Vagina (tissue), 2 donors: ENCODE measurements at regions not wholly inside any gene's neighbourhood (a gene's known extent, or its start where the extent isn't known, plus 50 kb on each side); places are given as distances from the start of the nearest gene placed in this dataset.

ENCODE experiments used
- DNase-seq, 2 donors: peaks; one replicate each; pipeline ENCODE4 v3.0.0-alpha.2; 2017; ENCODE audit errors: extremely low spot score in 2 of 2
- H3K27ac ChIP-seq: fragments of 200-600 bp; sonication (generic); one replicate; pipeline ENCODE4 v1.5.1; 2019
- H3K27me3 ChIP-seq: fragments of 200-600 bp; sonication (generic); one replicate; pipeline ENCODE4 v1.5.1; 2019
- H3K36me3 ChIP-seq, 2 donors: fragments of 200-600 bp; sonication (generic); one replicate each; pipeline ENCODE4 v1.5.1; 2017 to 2019
- H3K4me1 ChIP-seq: fragments of 200-600 bp; sonication (generic); one replicate; pipeline ENCODE4 v1.5.1; 2019
- H3K4me3 ChIP-seq, 2 donors: fragments of 200-600 bp; sonication (generic); 1 replicate in 1 of 2; 2 replicates in 1 of 2; pipeline ENCODE4 v1.5.1; 2016 to 2019
- H3K9me3 ChIP-seq: fragments of 200-600 bp; sonication (generic); one replicate; pipeline ENCODE4 v1.5.1; 2019
- POLR2A ChIP-seq, 2 donors: fragments of 450-650 bp; IDR thresholded peaks; one replicate each; pipeline ENCODE4 v1.6.1; 2017; ENCODE audit warnings: antibody characterized with exemption in 2 of 2, mild to moderate bottlenecking in 2 of 2, moderate library complexity in 2 of 2
- POLR2AphosphoS5 ChIP-seq, 2 donors: sonication (generic); formaldehyde crosslinking; IDR thresholded peaks; one replicate each; pipeline ENCODE4 v1.9.0; 2017; ENCODE audit warnings: antibody characterized with exemption in 2 of 2, mild to moderate bottlenecking in 2 of 2, low read depth in 1 of 2; ENCODE audit not compliant: insufficient read depth in 1 of 2
- intact Hi-C: fragments of 100-400 bp; cut with DNase I; formaldehyde crosslinking; loops from one replicate; pipeline ENCODE4 v1.15.1; 2023
- TF ChIP-seq, protein P1 (sequence below), 3 experiments: fragments of 450-650 bp in 2 of 3; fragments of 200-600 bp in 1 of 3; sonication (generic) in 1 of 3; IDR thresholded peaks; one replicate each; pipeline ENCODE4 v1.5.1; 2017 to 2019; ENCODE audit warnings: antibody characterized with exemption in 3 of 3, mild to moderate bottlenecking in 2 of 3, moderate library complexity in 2 of 3

GRCh38 chr2:235377176-235377575, 116.7 kb upstream of the AGAP1 start:
- Histone ChIP-seq H3K27me3 (no peaks in the 10 kb centered on the region), H3K27ac (no peak overlapping the region), H3K9me3 (no peaks in the 10 kb centered on the region), H3K4me3 (no peak overlapping the region), H3K36me3 (no peaks in the 10 kb centered on the region), H3K4me1 (no peaks in the 10 kb centered on the region)
- intact Hi-C loops = no loop called here
- TF ChIP-seq, protein P1, sequence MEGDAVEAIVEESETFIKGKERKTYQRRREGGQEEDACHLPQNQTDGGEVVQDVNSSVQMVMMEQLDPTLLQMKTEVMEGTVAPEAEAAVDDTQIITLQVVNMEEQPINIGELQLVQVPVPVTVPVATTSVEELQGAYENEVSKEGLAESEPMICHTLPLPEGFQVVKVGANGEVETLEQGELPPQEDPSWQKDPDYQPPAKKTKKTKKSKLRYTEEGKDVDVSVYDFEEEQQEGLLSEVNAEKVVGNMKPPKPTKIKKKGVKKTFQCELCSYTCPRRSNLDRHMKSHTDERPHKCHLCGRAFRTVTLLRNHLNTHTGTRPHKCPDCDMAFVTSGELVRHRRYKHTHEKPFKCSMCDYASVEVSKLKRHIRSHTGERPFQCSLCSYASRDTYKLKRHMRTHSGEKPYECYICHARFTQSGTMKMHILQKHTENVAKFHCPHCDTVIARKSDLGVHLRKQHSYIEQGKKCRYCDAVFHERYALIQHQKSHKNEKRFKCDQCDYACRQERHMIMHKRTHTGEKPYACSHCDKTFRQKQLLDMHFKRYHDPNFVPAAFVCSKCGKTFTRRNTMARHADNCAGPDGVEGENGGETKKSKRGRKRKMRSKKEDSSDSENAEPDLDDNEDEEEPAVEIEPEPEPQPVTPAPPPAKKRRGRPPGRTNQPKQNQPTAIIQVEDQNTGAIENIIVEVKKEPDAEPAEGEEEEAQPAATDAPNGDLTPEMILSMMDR (IDR thresholded peaks at IDR 0.05) = no peak
- TF ChIP-seq POLR2A (IDR thresholded peaks at IDR 0.05) (no peak), POLR2AphosphoS5 (IDR thresholded peaks at IDR 0.05; ENCODE audit: insufficient read depth in 1 of 2, low read depth in 1 of 2) (no peak)
- DNase-seq = no peak

DNA sequence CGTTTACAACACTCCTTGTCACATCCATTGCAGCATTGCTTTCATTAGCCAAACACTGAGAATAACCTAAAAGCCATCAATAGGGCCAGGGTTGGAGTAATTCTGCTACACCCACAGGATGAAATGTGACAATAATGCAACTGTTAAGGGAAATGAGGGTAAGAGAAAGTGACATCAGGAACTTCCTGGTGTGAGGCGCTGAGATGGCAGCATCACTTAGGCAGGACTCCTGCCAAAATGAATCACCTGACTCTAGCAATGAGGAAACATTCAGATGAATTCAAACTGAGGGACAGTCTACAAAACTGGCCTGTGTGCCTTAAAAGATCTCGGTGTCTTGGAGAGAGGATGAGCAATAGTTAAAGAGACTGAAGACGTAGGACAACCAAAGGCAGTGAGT, 115.6 kb upstream of the AGAP1 start:
- Histone ChIP-seq H3K9me3 (no peaks in the 10 kb centered on the region), H3K4me3 (no peak overlapping the region), H3K4me1 (no peaks in the 10 kb centered on the region), H3K27me3 (no peaks in the 10 kb centered on the region), H3K27ac (no peak overlapping the region), H3K36me3 (no peaks in the 10 kb centered on the region)
- no peak for DNase-seq
- intact Hi-C loops = no loop called here
- TF ChIP-seq POLR2AphosphoS5 (IDR thresholded peaks at IDR 0.05; ENCODE audit: insufficient read depth in 1 of 2, low read depth in 1 of 2) (no peak), POLR2A (IDR thresholded peaks at IDR 0.05) (no peak)
- TF ChIP-seq, protein P1 (IDR thresholded peaks at IDR 0.05) = no peak

- no peak for DNase-seq
- no peak overlapping the region for H3K4me3 ChIP-seq
- no peak overlapping the region for H3K27ac ChIP-seq
- H3K27me3 ChIP-seq = no peaks in the 10 kb centered on the region
- intact Hi-C loops = no loop called here
- H3K36me3 ChIP-seq = no peaks in the 10 kb centered on the region
- H3K9me3 ChIP-seq = no peaks in the 10 kb centered on the region
- TF ChIP-seq, protein P1 (IDR thresholded peaks at IDR 0.05) = no peak
- TF ChIP-seq POLR2A (IDR thresholded peaks at IDR 0.05) = no peak
- TF ChIP-seq POLR2AphosphoS5 (IDR thresholded peaks at IDR 0.05; ENCODE audit: insufficient read depth in 1 of 2, low read depth in 1 of 2) = no peak
- H3K4me1 ChIP-seq = no peaks in the 10 kb centered on the region
Observed at GRCh38 chr2:235378944-235379343, 114.9 kb upstream of the AGAP1 start.

DNA sequence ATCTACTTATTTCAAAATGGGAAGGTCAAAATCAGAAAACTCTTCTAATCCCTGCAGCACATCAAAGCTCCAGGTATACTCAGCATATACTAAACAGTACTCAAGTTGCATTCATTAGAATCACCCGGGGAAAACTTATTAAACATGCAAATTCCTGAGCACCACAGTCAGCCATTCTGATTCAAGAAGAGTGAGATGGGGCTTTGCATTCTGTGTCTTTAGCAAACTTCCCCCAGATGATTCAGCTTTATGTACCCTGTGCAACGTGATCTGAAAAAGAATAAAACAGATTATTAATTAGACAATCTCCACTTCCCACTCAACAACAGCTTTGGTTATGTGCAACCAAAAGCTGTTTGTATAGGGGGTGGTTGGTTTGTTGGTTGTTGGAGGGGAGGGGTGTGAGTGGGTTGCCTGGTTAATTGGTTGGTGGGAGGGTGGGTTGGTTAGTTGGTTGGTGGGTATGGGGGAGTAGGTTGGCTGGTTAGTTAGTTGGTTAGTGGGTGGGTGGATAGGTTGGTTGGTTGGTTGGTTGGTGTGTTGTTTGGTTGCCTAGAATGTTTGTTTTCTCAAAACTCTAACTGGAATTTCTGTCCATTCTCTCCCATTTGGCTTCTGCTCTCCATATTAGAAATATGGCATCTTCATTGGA, 112.5 kb upstream of the AGAP1 start:
- DNase-seq = no peak
- Histone ChIP-seq H3K27me3 (no peaks in the 10 kb centered on the region), H3K4me3 (no peak overlapping the region), H3K4me1 (no peaks in the 10 kb centered on the region), H3K36me3 (no peaks in the 10 kb centered on the region), H3K27ac (no peak overlapping the region), H3K9me3 (no peaks in the 10 kb centered on the region)
- TF ChIP-seq, protein P1 (IDR thresholded peaks at IDR 0.05) = no peak
- TF ChIP-seq POLR2AphosphoS5 (IDR thresholded peaks at IDR 0.05; ENCODE audit: insufficient read depth in 1 of 2, low read depth in 1 of 2) (no peak), POLR2A (IDR thresholded peaks at IDR 0.05) (no peak)
- intact Hi-C loops = no loop called here

- H3K27ac ChIP-seq = no peak overlapping the region
- H3K27me3 ChIP-seq = no peaks in the 10 kb centered on the region
- H3K4me1 ChIP-seq = no peaks in the 10 kb centered on the region
- no peaks in the 10 kb centered on the region for H3K9me3 ChIP-seq
- no peaks in the 10 kb centered on the region for H3K36me3 ChIP-seq
- intact Hi-C loops = no loop called here
- DNase-seq = no peak
- no peak overlapping the region for H3K4me3 ChIP-seq
- no peak for TF ChIP-seq POLR2A (IDR thresholded peaks at IDR 0.05)
- no peak for TF ChIP-seq POLR2AphosphoS5 (IDR thresholded peaks at IDR 0.05; ENCODE audit: insufficient read depth in 1 of 2, low read depth in 1 of 2)
- TF ChIP-seq, protein P1 (IDR thresholded peaks at IDR 0.05) = no peak
Observed at GRCh38 chr2:235382179-235382578, 111.7 kb upstream of the AGAP1 start.
